ENCODE measurements at regions not wholly inside any gene's neighbourhood (a gene's known extent, or its start where the extent isn't known, plus 50 kb on each side); places are given as distances from the start of the nearest gene placed in this dataset.

- no peak for TF ChIP-seq CTCF (IDR thresholded peaks at IDR 0.05; ENCODE audit: low read depth, low read length)
Measured at GRCh38 chr7:91636728-91637127, 243.8 kb downstream of the MTERF1 start.

GRCh38 chr7:91644256-91644655 lies 236.2 kb downstream of the MTERF1 start:
- Histone ChIP-seq H3K36me3 (no peaks in the 10 kb centered on the region), H3K27ac (no peak overlapping the region), H3K27me3 (ENCODE audit: insufficient read depth, low read depth, severe bottlenecking) (no peaks in the 10 kb centered on the region), H3K4me3 (ENCODE audit: low read depth, low read length) (no peak overlapping the region), H3K9me3 (ENCODE audit: severe bottlenecking) (no peaks in the 10 kb centered on the region)
- no peak for TF ChIP-seq CTCF (IDR thresholded peaks at IDR 0.05; ENCODE audit: low read depth, low read length)
- DNase-seq, result no peak

More at GRCh38 chr7:91636728-91637127, 243.8 kb downstream of the MTERF1 start:
- H3K27ac ChIP-seq, result no peak overlapping the region
- H3K9me3 ChIP-seq (ENCODE audit: severe bottlenecking), result no peaks in the 10 kb centered on the region
- no peaks in the 10 kb centered on the region for H3K27me3 ChIP-seq (ENCODE audit: insufficient read depth, low read depth, severe bottlenecking)
- H3K36me3 ChIP-seq, result no peaks in the 10 kb centered on the region
- no peak for DNase-seq
- H3K4me3 ChIP-seq (ENCODE audit: low read depth, low read length), result no peak overlapping the region

- no peaks in the 10 kb centered on the region for H3K9me3 ChIP-seq (ENCODE audit: severe bottlenecking)
- no peak overlapping the region for H3K27ac ChIP-seq
- no peaks in the 10 kb centered on the region for H3K27me3 ChIP-seq (ENCODE audit: insufficient read depth, low read depth, severe bottlenecking)
- no peaks in the 10 kb centered on the region for H3K36me3 ChIP-seq
- TF ChIP-seq CTCF (IDR thresholded peaks at IDR 0.05; ENCODE audit: low read depth, low read length), result no peak
- H3K4me3 ChIP-seq (ENCODE audit: low read depth, low read length), result no peak overlapping the region
- DNase-seq, result no peak
Measured at GRCh38 chr7:91645542-91645941, 235.0 kb downstream of the MTERF1 start.

- no peak for TF ChIP-seq CTCF (IDR thresholded peaks at IDR 0.05; ENCODE audit: low read depth, low read length)
- no peak overlapping the region for H3K4me3 ChIP-seq (ENCODE audit: low read depth, low read length)
- no peak for DNase-seq
- H3K27ac ChIP-seq, result no peak overlapping the region
- H3K36me3 ChIP-seq, result no peaks in the 10 kb centered on the region
- H3K27me3 ChIP-seq (ENCODE audit: insufficient read depth, low read depth, severe bottlenecking), result no peaks in the 10 kb centered on the region
- no peaks in the 10 kb centered on the region for H3K9me3 ChIP-seq (ENCODE audit: severe bottlenecking)
Measured at GRCh38 chr7:91651986-91652385, 228.5 kb downstream of the MTERF1 start.

- no peak for DNase-seq
- Histone ChIP-seq H3K4me3 (ENCODE audit: low read depth, low read length) (no peak overlapping the region), H3K36me3 (no peaks in the 10 kb centered on the region), H3K9me3 (ENCODE audit: severe bottlenecking) (no peaks in the 10 kb centered on the region), H3K27ac (no peak overlapping the region), H3K27me3 (ENCODE audit: insufficient read depth, low read depth, severe bottlenecking) (no peaks in the 10 kb centered on the region)
- no peak for TF ChIP-seq CTCF (IDR thresholded peaks at IDR 0.05; ENCODE audit: low read depth, low read length)
Measured at GRCh38 chr7:91653286-91653685, 227.2 kb downstream of the MTERF1 start.

- H3K36me3 ChIP-seq, result no peaks in the 10 kb centered on the region
- H3K27me3 ChIP-seq (ENCODE audit: insufficient read depth, low read depth, severe bottlenecking), result no peaks in the 10 kb centered on the region
- DNase-seq, result no peak
- no peaks in the 10 kb centered on the region for H3K9me3 ChIP-seq (ENCODE audit: severe bottlenecking)
- no peak overlapping the region for H3K4me3 ChIP-seq (ENCODE audit: low read depth, low read length)
- H3K27ac ChIP-seq, result no peak overlapping the region
- TF ChIP-seq CTCF (IDR thresholded peaks at IDR 0.05; ENCODE audit: low read depth, low read length), result no peak
Measured at GRCh38 chr7:91655656-91656055, 224.8 kb downstream of the MTERF1 start.
